SK-N-SH (cell line): ENCODE measurements at regions not wholly inside any gene's neighbourhood (a gene's known extent, or its start where the extent isn't known, plus 50 kb on each side); places are given as distances from the start of the nearest gene placed in this dataset.

Experiments used
- ELF1 ChIP-seq: IDR thresholded peaks from 2 replicates; pipeline ENCODE4 v1.4.0; 2012
- EP300 ChIP-seq, 2 experiments: IDR thresholded peaks; 2 replicates each; pipeline versions ENCODE4 v1.4.0 to v1.6.1; 2012; ENCODE audit warnings: borderline replicate concordance in 1 of 2, low read depth in 1 of 2, low read length in 1 of 2
- EZH2phosphoT487 ChIP-seq: fragments of 200-600 bp; sonication (generic); IDR thresholded peaks from 2 replicates; pipeline ENCODE4 v1.6.1; 2017; ENCODE audit warnings: low read depth, mixed run types, mild to moderate bottlenecking, antibody characterized with exemption, moderate library complexity, borderline replicate concordance
- FOXM1 ChIP-seq: IDR thresholded peaks from 2 replicates; pipeline ENCODE4 v1.4.0; 2012; ENCODE audit warnings: low read depth, mild to moderate bottlenecking
- GABPA ChIP-seq: IDR thresholded peaks from 2 replicates; pipeline ENCODE4 v1.4.0; 2012; ENCODE audit warnings: low read depth, mild to moderate bottlenecking
- POLR2AphosphoS5 ChIP-seq: IDR thresholded peaks from 2 replicates; pipeline ENCODE4 v1.6.1; 2012; ENCODE audit warnings: low read depth, low read length
- RAD21 ChIP-seq: IDR thresholded peaks from 2 replicates; pipeline ENCODE4 v1.6.1; 2012; ENCODE audit warnings: mild to moderate bottlenecking, low read length
- RCOR1 ChIP-seq: fragments of 150-350 bp; IDR thresholded peaks from 2 replicates; pipeline ENCODE4 v1.6.1; 2017; ENCODE audit warnings: antibody characterized with exemption, low read length
- TF ChIP-seq, protein P1 (sequence below): fragments of 200-600 bp; sonication (generic); IDR thresholded peaks from 2 replicates; pipeline ENCODE4 v1.6.1; 2017; ENCODE audit warnings: antibody characterized with exemption, mild to moderate bottlenecking, moderate library complexity
- TF ChIP-seq, protein P2 (sequence below): IDR thresholded peaks from 2 replicates; pipeline ENCODE4 v1.4.0; 2012; ENCODE audit warnings: low read depth
- TF ChIP-seq, protein P3 (sequence below): IDR thresholded peaks from 2 replicates; pipeline ENCODE4 v1.6.1; 2012; ENCODE audit warnings: mild to moderate bottlenecking, low read depth, low read length, moderate library complexity

DNA sequence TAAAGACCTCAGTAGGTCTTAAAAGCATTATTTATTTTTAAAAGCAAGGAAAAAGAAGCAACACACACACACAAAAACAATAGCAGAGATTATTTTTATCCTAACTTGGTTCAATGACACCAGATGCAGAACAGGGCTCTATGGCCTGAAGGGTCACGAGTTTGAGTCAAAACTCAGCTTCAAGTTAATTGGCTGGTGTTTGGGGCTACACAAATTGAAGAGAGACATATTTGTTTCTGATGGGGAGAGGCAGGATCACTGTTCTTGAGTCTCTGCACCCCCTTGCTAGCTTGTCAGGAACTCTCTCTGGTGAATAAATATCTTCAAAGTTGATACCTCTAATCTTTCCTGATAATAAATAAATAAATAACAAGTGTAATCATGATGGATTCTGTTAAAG lies 466.1 kb downstream of the PRKD1 start:
- TF ChIP-seq, protein P1, sequence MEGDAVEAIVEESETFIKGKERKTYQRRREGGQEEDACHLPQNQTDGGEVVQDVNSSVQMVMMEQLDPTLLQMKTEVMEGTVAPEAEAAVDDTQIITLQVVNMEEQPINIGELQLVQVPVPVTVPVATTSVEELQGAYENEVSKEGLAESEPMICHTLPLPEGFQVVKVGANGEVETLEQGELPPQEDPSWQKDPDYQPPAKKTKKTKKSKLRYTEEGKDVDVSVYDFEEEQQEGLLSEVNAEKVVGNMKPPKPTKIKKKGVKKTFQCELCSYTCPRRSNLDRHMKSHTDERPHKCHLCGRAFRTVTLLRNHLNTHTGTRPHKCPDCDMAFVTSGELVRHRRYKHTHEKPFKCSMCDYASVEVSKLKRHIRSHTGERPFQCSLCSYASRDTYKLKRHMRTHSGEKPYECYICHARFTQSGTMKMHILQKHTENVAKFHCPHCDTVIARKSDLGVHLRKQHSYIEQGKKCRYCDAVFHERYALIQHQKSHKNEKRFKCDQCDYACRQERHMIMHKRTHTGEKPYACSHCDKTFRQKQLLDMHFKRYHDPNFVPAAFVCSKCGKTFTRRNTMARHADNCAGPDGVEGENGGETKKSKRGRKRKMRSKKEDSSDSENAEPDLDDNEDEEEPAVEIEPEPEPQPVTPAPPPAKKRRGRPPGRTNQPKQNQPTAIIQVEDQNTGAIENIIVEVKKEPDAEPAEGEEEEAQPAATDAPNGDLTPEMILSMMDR = no peak
- TF ChIP-seq RCOR1 (no peak), GABPA (no peak), EP300 (IDR thresholded peaks at IDR 0.05; ENCODE audit: borderline replicate concordance in 1 of 2, low read depth in 1 of 2, low read length in 1 of 2) (no peak), FOXM1 (no peak), EZH2phosphoT487 (no peak), POLR2AphosphoS5 (no peak), RAD21 (no peak), ELF1 (no peak)
- TF ChIP-seq, protein P2, sequence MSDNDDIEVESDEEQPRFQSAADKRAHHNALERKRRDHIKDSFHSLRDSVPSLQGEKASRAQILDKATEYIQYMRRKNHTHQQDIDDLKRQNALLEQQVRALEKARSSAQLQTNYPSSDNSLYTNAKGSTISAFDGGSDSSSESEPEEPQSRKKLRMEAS = no peak
- TF ChIP-seq, protein P3, sequence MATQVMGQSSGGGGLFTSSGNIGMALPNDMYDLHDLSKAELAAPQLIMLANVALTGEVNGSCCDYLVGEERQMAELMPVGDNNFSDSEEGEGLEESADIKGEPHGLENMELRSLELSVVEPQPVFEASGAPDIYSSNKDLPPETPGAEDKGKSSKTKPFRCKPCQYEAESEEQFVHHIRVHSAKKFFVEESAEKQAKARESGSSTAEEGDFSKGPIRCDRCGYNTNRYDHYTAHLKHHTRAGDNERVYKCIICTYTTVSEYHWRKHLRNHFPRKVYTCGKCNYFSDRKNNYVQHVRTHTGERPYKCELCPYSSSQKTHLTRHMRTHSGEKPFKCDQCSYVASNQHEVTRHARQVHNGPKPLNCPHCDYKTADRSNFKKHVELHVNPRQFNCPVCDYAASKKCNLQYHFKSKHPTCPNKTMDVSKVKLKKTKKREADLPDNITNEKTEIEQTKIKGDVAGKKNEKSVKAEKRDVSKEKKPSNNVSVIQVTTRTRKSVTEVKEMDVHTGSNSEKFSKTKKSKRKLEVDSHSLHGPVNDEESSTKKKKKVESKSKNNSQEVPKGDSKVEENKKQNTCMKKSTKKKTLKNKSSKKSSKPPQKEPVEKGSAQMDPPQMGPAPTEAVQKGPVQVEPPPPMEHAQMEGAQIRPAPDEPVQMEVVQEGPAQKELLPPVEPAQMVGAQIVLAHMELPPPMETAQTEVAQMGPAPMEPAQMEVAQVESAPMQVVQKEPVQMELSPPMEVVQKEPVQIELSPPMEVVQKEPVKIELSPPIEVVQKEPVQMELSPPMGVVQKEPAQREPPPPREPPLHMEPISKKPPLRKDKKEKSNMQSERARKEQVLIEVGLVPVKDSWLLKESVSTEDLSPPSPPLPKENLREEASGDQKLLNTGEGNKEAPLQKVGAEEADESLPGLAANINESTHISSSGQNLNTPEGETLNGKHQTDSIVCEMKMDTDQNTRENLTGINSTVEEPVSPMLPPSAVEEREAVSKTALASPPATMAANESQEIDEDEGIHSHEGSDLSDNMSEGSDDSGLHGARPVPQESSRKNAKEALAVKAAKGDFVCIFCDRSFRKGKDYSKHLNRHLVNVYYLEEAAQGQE = no peak
